Heart right ventricle (tissue), 16 donors: ENCODE measurements at regions not wholly inside any gene's neighbourhood (a gene's known extent, or its start where the extent isn't known, plus 50 kb on each side); places are given as distances from the start of the nearest gene placed in this dataset.
A peak's percentile ranks its signal among the peaks of the same experiment; 100 is the strongest.
"Not testable (repeated sequence)": the region's sequence is repeated elsewhere in the genome, so short reads cannot be mapped to it uniquely, and the experiment has no call there.

Source experiments
- ATAC-seq, 8 donors: fragments of 200-7000 bp; cut with Tn5 transposase; one replicate each; pipeline ENCODE4 v1.9.1; 2020; ENCODE audit warnings: mild to moderate bottlenecking in 8 of 8, moderate library complexity in 8 of 8, moderate number of reproducible peaks in 1 of 8
- DNase-seq, 2 donors: peaks; one replicate each; pipeline ENCODE4 v3.0.0-alpha.2; 2020
- H3K27ac ChIP-seq, 10 donors: fragments of 200-600 bp; sonication (generic) in 2 of 10; one replicate each; pipeline versions ENCODE4 v1.5.0 to v1.8.0; 2020 to 2022; ENCODE audit warnings: mild to moderate bottlenecking in 3 of 10
- H3K27me3 ChIP-seq, 7 donors: fragments of 200-600 bp; one replicate each; pipeline ENCODE4 v1.8.0; 2021 to 2022; ENCODE audit warnings: mild to moderate bottlenecking in 2 of 7
- H3K36me3 ChIP-seq, 9 donors: fragments of 200-600 bp; sonication (generic) in 1 of 9; one replicate each; pipeline versions ENCODE4 v1.5.0 to v1.8.0; 2020 to 2022; ENCODE audit warnings: mild to moderate bottlenecking in 2 of 9
- H3K4me1 ChIP-seq, 9 donors: fragments of 200-600 bp; sonication (generic) in 1 of 9; one replicate each; pipeline versions ENCODE4 v1.5.0 to v1.8.0; 2020 to 2022; ENCODE audit warnings: mild to moderate bottlenecking in 4 of 9
- H3K4me3 ChIP-seq, 10 donors: fragments of 200-600 bp; sonication (generic) in 2 of 10; one replicate each; pipeline versions ENCODE4 v1.5.0 to v1.8.0; 2020 to 2022; ENCODE audit warnings: mild to moderate bottlenecking in 7 of 10, moderate library complexity in 2 of 10
- H3K9me3 ChIP-seq, 11 donors: fragments of 200-600 bp in 10 of 11; sonication (generic) in 2 of 11; one replicate each; pipeline versions ENCODE4 v1.5.0 to v1.8.0; 2013 to 2022; ENCODE audit warnings: mild to moderate bottlenecking in 2 of 11, control low read depth in 1 of 11, moderate library complexity in 1 of 11
- WGBS, 2 donors: extraction: QIAGEN DNeasy Blood & Tissue Kit; methylation state at CpG; one replicate each; pipeline ENCODE4 v1.1.7; 2013; ENCODE audit warnings: inconsistent platforms in 1 of 2; 5-methylcytosine and 5-hydroxymethylcytosine counted together
- intact Hi-C, 10 donors: fragments of 100-400 bp; cut with DNase I; formaldehyde crosslinking; loops; one replicate each; pipeline versions ENCODE4 v1.11.1 to v1.14.2; 2022
- TF ChIP-seq, protein P1 (sequence below), 9 donors: fragments of 200-600 bp; sonication (generic) in 2 of 9; IDR thresholded peaks; one replicate each; pipeline versions ENCODE4 v1.5.0 to v1.8.0; 2021 to 2022; ENCODE audit warnings: antibody characterized with exemption in 9 of 9, mild to moderate bottlenecking in 5 of 9, moderate library complexity in 1 of 9
- donor health status: Arrhythmogenic right ventricular cardiomyopathy.
- donor health status: ischemic (EF 13 %, LVEDD 7.1; RV severe dilation, severe dysfunction).
- donor health status: healthy with polysubstance abuse.
- donor health status: DM: no; HTN: yes; CAD: no.
- donor health status: DM: no; HTN: no; CAD: no.
- donor health status: ischemic (EF 25% LVEDD 6.9; RV normal size, moderate dysfunction).
- donor health status: ischemic (EF 25% LVEDD 5.7; RV mildly dilated, moderate dysfunction).
- donor health status: healthy.
- donor health status: DM: yes; HTN: yes; CAD: no.
- donor health status: Ischemic cardiomyopathy.
- donor health status: ischemic (EF 35%, LVEDD 5.7; RV mildly dilated, moderate dysfunction).
- donor health status: nonischemic (EF 11% LVEDD 7.7; RV severe dilation, severe dysfunction).
- donor health status: DM: yes; HTN: yes; CAD: no.
- donor health status: PGD.
- donor health status: ischemic (EF 29% LVEDD 5.4; RV normal size, mild dysfunction).
- donor health status: nonischemic (EF 23%, LVEDD 6.1; RV moderate dilation, normal function).

DNA sequence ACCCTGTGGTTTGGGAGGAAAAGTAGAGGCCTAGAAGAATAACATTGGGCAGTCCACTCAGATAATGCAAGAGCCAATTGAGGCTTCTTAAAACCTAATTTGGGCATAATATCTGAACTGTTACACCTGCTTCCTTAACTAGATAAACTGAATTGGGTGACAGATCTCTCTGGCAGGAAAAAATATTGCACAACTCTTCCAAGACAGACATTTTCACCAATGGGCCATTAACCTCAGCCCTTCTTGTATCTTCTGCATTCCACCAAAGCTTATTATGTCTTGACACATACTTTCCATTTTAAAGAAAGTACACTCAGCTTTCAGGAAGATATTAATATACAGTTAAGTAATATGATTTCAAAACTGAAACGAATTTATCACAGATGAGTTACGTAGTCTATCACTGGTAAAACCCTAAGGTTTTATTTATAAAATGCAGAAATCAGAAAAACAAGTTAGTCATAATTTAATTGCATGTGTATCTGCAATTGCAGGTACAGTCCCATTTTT, 79.9 kb upstream of the MON1B start:
- no peak overlapping the region for H3K27ac ChIP-seq
- intact Hi-C loops = no loop called here
- ATAC-seq (no peak), DNase-seq (no peak)
- WGBS, 2 donors = 70 to 81% methylated on average over 2 of the region's 2 CpGs
- H3K27me3 ChIP-seq = no peaks in the 10 kb centered on the region
- TF ChIP-seq, protein P1, sequence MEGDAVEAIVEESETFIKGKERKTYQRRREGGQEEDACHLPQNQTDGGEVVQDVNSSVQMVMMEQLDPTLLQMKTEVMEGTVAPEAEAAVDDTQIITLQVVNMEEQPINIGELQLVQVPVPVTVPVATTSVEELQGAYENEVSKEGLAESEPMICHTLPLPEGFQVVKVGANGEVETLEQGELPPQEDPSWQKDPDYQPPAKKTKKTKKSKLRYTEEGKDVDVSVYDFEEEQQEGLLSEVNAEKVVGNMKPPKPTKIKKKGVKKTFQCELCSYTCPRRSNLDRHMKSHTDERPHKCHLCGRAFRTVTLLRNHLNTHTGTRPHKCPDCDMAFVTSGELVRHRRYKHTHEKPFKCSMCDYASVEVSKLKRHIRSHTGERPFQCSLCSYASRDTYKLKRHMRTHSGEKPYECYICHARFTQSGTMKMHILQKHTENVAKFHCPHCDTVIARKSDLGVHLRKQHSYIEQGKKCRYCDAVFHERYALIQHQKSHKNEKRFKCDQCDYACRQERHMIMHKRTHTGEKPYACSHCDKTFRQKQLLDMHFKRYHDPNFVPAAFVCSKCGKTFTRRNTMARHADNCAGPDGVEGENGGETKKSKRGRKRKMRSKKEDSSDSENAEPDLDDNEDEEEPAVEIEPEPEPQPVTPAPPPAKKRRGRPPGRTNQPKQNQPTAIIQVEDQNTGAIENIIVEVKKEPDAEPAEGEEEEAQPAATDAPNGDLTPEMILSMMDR (IDR thresholded peaks at IDR 0.05) = no peak
- H3K36me3 ChIP-seq = no peaks in the 10 kb centered on the region
- no peak overlapping the region for H3K4me3 ChIP-seq
- peaks cover 0 to 11% (median 4%) of the 10 kb centered on the region in 9 donors for H3K4me1 ChIP-seq
- no peaks in the 10 kb centered on the region for H3K9me3 ChIP-seq

DNA sequence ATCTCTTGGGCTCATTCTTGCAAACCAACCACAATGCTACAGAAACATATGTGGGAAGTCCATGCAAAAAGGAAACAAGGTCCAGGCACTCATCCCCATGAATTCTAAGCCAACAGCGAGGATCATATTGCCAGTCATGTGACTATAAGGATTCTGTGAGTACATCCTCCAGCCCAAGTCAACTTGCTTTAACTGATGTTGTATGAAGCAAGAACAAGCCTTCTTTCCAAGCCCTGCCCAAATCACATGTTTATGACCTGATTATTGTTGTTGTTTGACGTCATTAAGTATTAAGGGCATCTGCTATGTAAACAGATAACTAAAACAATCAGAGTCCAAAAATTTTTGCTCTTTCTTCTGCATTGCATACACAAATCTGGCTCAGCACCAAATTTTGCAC, 78.2 kb upstream of the MON1B start:
- DNase-seq (no peak), ATAC-seq (no peak)
- H3K4me3 ChIP-seq = no peak overlapping the region
- intact Hi-C loops = no loop called here
- TF ChIP-seq, protein P1 (IDR thresholded peaks at IDR 0.05) = no peak
- no peaks in the 10 kb centered on the region for H3K9me3 ChIP-seq
- H3K27ac ChIP-seq = no peak overlapping the region
- no peaks in the 10 kb centered on the region for H3K27me3 ChIP-seq
- H3K4me1 ChIP-seq = peaks cover 0 to 11% (median 4%) of the 10 kb centered on the region in 9 donors
- WGBS, 2 donors = 75 to 88% methylated on average over 2 of the region's 2 CpGs
- H3K36me3 ChIP-seq = no peaks in the 10 kb centered on the region

DNA sequence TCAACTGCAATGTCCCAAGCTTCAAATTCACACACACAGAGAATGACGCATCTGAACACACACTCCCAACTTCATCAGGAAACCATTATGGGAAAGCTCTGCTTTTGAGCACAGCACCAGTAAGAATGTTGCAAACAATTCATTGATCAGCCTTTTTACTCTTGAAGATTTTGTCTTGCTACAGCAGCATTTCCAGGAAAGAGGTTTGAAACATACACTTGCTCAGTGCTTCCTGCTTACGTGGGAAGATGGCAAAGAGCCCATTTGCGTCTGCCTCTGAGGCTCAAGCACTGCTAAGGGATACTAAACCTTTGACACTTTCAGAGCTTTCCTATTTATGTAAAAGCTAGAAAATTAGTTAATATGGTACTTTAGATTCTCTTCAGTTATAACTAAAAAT, 77.2 kb upstream of the MON1B start:
- intact Hi-C loops = no loop called here
- H3K36me3 ChIP-seq = no peaks in the 10 kb centered on the region

DNA sequence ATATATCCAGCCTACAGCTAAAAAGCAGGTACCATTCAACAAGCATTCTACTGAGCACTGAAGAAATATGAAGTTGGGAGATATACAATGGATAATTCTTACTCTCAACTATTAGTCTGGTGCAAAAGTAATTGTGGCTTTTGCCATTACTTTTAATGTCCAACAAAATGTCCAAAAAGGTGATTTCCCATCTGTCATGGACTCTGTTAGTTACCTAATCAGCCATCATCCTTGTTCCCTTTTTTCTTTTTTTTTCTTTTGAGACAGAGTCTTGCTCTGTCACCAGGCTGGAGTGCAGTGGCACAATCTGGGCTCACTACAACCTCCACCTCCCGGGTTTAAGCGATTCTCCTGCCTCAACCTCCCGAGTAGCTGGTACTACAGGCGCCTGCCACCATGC, 76.6 kb upstream of the MON1B start:
- H3K27me3 ChIP-seq, DNase-seq, H3K9me3 ChIP-seq, H3K36me3 ChIP-seq, H3K27ac ChIP-seq, H3K4me3 ChIP-seq, ATAC-seq, intact Hi-C loops: not testable (repeated sequence)
- WGBS, 2 donors = 93 to 98% methylated on average over 4 of the region's 4 CpGs
- H3K4me1 ChIP-seq = peaks cover 0 to 11% (median 4%) of the 10 kb centered on the region in 9 donors

More for the DNA sequence above, 77.2 kb upstream of the MON1B start:
- 40 to 55% methylated on average over 3 of the region's 3 CpGs for WGBS, 2 donors
- peak in 4 of 8 donors; percentile 61 to 69 (median 64) for ATAC-seq
- Histone ChIP-seq H3K9me3 (no peaks in the 10 kb centered on the region), H3K4me3 (no peak overlapping the region), H3K27me3 (no peaks in the 10 kb centered on the region), H3K27ac (peak overlapping the region in 1 of 10 donors; percentile 14), H3K4me1 (peaks cover 0 to 11% (median 4%) of the 10 kb centered on the region in 9 donors)
- DNase-seq = peak in 1 of 2 donors; percentile 53
- TF ChIP-seq, protein P1 (IDR thresholded peaks at IDR 0.05) = no peak

DNA sequence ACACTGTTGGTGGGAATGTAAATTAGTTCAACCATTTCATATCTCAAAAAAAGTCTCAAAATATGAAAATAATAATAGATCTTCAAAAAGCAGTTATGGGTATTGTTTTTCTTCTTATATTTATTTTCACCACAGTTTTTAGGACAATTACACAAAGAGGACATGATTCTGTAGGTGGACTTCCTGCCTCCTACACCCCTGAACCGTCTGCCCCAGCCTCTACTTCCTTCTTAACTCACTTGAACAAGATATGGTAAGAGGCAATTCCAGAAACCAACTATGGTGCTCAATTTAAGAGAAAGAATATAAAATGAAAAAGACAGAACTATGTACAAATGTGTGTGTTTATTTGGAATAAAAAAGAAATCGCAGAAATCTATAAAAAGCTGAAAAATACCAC, 74.1 kb upstream of the MON1B start:
- Histone ChIP-seq H3K36me3 (no peaks in the 10 kb centered on the region), H3K27ac (no peak overlapping the region), H3K4me1 (peaks cover 0 to 11% (median 4%) of the 10 kb centered on the region in 9 donors), H3K9me3 (no peaks in the 10 kb centered on the region), H3K4me3 (no peak overlapping the region), H3K27me3 (no peaks in the 10 kb centered on the region)
- ATAC-seq (no peak), DNase-seq (no peak)
- TF ChIP-seq, protein P1 (IDR thresholded peaks at IDR 0.05) = no peak
- intact Hi-C loops = no loop called here
- WGBS, 2 donors = 35 to 58% methylated on average over 2 of the region's 2 CpGs
